Panc1 (cell line): ENCODE measurements at regions not wholly inside any gene's neighbourhood (a gene's known extent, or its start where the extent isn't known, plus 50 kb on each side); places are given as distances from the start of the nearest gene placed in this dataset.

ENCODE experiments used
- ATAC-seq: fragments of 200-7000 bp; cut with Tn5 transposase; 2 replicates; pipeline ENCODE4 v1.9.1; 2020; ENCODE audit warnings: mild to moderate bottlenecking, moderate library complexity
- BruUV-seq: library from RNA; stranded (reverse); fragments of 400-500 nt; replicated peaks from 2 replicates; lab custom pipeline; 2021; lab: Mats Ljungman, UMichigan
- CTCF ChIA-PET: fragments of 300-600 bp; sonication (Branson Sonifier 250); formaldehyde crosslinking; loops from one replicate; lab custom pipeline; 2022; ENCODE audit warnings: antibody characterized with exemption; lab: Charles Lee
- POLR2A ChIA-PET: fragments of 300-600 bp; sonication (Branson Sonifier 250); formaldehyde crosslinking; loops from one replicate; lab custom pipeline; 2022; ENCODE audit warnings: antibody characterized with exemption; lab: Charles Lee
- DNase-seq: peaks from one replicate; pipeline ENCODE4 v3.0.0-alpha.2; 2010; ENCODE audit warnings: low read depth, low spot score
- H3K27ac ChIP-seq: 2 replicates; pipeline ENCODE4 v1.5.1; 2011; ENCODE audit warnings: mild to moderate bottlenecking, low read length, inconsistent platforms
- H3K27me3 ChIP-seq: fragments of 200-500 bp; sonication (Bioruptor generic); 2 replicates; pipeline ENCODE4 v1.6.0; 2014; ENCODE audit warnings: low read length, inconsistent platforms; ENCODE audit not compliant: control insufficient read depth, insufficient read depth
- H3K36me3 ChIP-seq: fragments of 200-500 bp; sonication (Bioruptor generic); 2 replicates; pipeline ENCODE4 v1.5.1; 2014; ENCODE audit warnings: inconsistent platforms, mild to moderate bottlenecking, low read length, moderate library complexity; ENCODE audit not compliant: control insufficient read depth, insufficient read depth
- H3K4me1 ChIP-seq: 2 replicates; pipeline ENCODE4 v1.5.1; 2011; ENCODE audit warnings: inconsistent platforms, mild to moderate bottlenecking, low read length, moderate library complexity; ENCODE audit not compliant: control insufficient read depth, insufficient read depth
- H3K4me3 ChIP-seq, 2 experiments: 2 replicates each; pipeline ENCODE4 v1.5.1; 2011 to 2012; ENCODE audit warnings: low read depth in 2 of 2, low read length in 2 of 2, mild to moderate bottlenecking in 2 of 2, inconsistent platforms in 1 of 2, moderate library complexity in 1 of 2
- H3K9me3 ChIP-seq: fragments of 200-500 bp; sonication (Bioruptor generic); 2 replicates; pipeline ENCODE4 v1.5.1; 2014; ENCODE audit warnings: low read depth, mild to moderate bottlenecking, inconsistent platforms, low read length, moderate library complexity; ENCODE audit not compliant: control insufficient read depth, insufficient read depth
- CTCF ChIP-seq: fragments of 450-650 bp; IDR thresholded peaks from 2 replicates; pipeline ENCODE4 v1.5.1; 2017; ENCODE audit warnings: mild to moderate bottlenecking
- POLR2AphosphoS5 ChIP-seq: IDR thresholded peaks from 2 replicates; pipeline ENCODE4 v1.6.1; 2012; ENCODE audit warnings: mild to moderate bottlenecking, low read depth, low read length, moderate library complexity
- REST ChIP-seq, 2 experiments: IDR thresholded peaks; 2 replicates each; pipeline ENCODE4 v1.6.1; 2011 to 2012; ENCODE audit warnings: low read depth in 2 of 2, control low read depth in 1 of 2, low read length in 1 of 2, mild to moderate bottlenecking in 1 of 2, moderate library complexity in 1 of 2; ENCODE audit not compliant: insufficient read depth in 1 of 2
- SIN3A ChIP-seq: IDR thresholded peaks from 2 replicates; pipeline ENCODE4 v1.6.1; 2012; ENCODE audit warnings: low read depth, mild to moderate bottlenecking, low read length, moderate library complexity, borderline replicate concordance; ENCODE audit not compliant: insufficient read depth
- TCF7L2 ChIP-seq: IDR thresholded peaks from 2 replicates; pipeline ENCODE4 v1.6.1; 2011; ENCODE audit warnings: mild to moderate bottlenecking, low read depth, low read length, inconsistent platforms
- in situ Hi-C: cut with HindIII; loops from 2 replicates; pipeline ENCODE4 v1.10.0; 2016; ENCODE audit warnings: low sequenced_read_pairs, low pct_unique_long_range_greater_than_20kb
- intact Hi-C: fragments of 100-400 bp; cut with micrococcal nuclease; formaldehyde crosslinking; loops from one replicate; pipeline ENCODE4 v1.10.0; 2022; ENCODE audit not compliant: unreplicated experiment

GRCh38 chr1:14163246-14163645, 435.2 kb upstream of the KAZN start:
- POLR2A ChIA-PET = no interaction called here
- ATAC-seq = no peak
- intact Hi-C loops = no loop called here

GRCh38 chr1:14165371-14165801, 433.1 kb upstream of the KAZN start:
- no peaks in the 10 kb centered on the region for H3K4me1 ChIP-seq
- ChIA-PET CTCF (no interaction called here), POLR2A (no interaction called here)
- no peak overlapping the region for H3K4me3 ChIP-seq
- intact Hi-C loops = no loop called here
- no peak for ATAC-seq
- H3K27ac ChIP-seq = no peak overlapping the region
- no TSS peak for BruUV-seq
- TF ChIP-seq POLR2AphosphoS5 = no peak
- TF ChIP-seq REST (IDR thresholded peaks at IDR 0.05; ENCODE audit: insufficient read depth in 1 of 2, low read depth in 2 of 2, low read length in 1 of 2) = no peak
- TF ChIP-seq TCF7L2 = no peak
- no peak for TF ChIP-seq SIN3A
- no peak for DNase-seq
- no peaks in the 10 kb centered on the region for H3K9me3 ChIP-seq
- H3K36me3 ChIP-seq = no peaks in the 10 kb centered on the region
- in situ Hi-C loops = no loop called here
- no peaks in the 10 kb centered on the region for H3K27me3 ChIP-seq

More at GRCh38 chr1:14163246-14163645, 435.2 kb upstream of the KAZN start:
- BruUV-seq = no TSS peak
- DNase-seq = no peak
- H3K4me3 ChIP-seq = no peak overlapping the region
- H3K4me1 ChIP-seq = no peaks in the 10 kb centered on the region
- TF ChIP-seq SIN3A (no peak), TCF7L2 (no peak), POLR2AphosphoS5 (no peak), REST (IDR thresholded peaks at IDR 0.05; ENCODE audit: insufficient read depth in 1 of 2, low read depth in 2 of 2, low read length in 1 of 2) (no peak), CTCF (no peak)
- no peaks in the 10 kb centered on the region for H3K36me3 ChIP-seq
- no peaks in the 10 kb centered on the region for H3K9me3 ChIP-seq
- CTCF ChIA-PET = interaction anchor here (0.6 kb wide), 1 partner anchor 1936 kb away, joined by 4 read pairs; no protein-coding TSS in a partner anchor
- in situ Hi-C loops = no loop called here
- no peaks in the 10 kb centered on the region for H3K27me3 ChIP-seq
- H3K27ac ChIP-seq = no peak overlapping the region
